Hepatocyte (in vitro differentiated cells): ENCODE measurements at regions not wholly inside any gene's neighbourhood (a gene's known extent, or its start where the extent isn't known, plus 50 kb on each side); places are given as distances from the start of the nearest gene placed in this dataset.

Source experiments
- DNase-seq: peaks from one replicate; pipeline ENCODE4 v3.0.0-alpha.2; 2016; ENCODE audit warnings: low spot score
- H2AFZ ChIP-seq: fragments of 200-600 bp; sonication (generic); 2 replicates; pipeline ENCODE4 v1.6.0; 2016; ENCODE audit warnings: antibody characterized with exemption, mild to moderate bottlenecking
- H3K27ac ChIP-seq: fragments of 200-600 bp; sonication (generic); 2 replicates; pipeline ENCODE4 v1.5.1; 2016; ENCODE audit warnings: mild to moderate bottlenecking
- H3K27me3 ChIP-seq: fragments of 200-600 bp; sonication (generic); 2 replicates; pipeline ENCODE4 v1.6.1; 2016
- H3K36me3 ChIP-seq: fragments of 200-600 bp; sonication (generic); replicated peaks from 2 replicates; pipeline ENCODE4 v1.5.1; 2016; ENCODE audit warnings: low read depth; ENCODE audit not compliant: insufficient read depth
- H3K4me1 ChIP-seq: fragments of 200-600 bp; sonication (generic); 2 replicates; pipeline ENCODE4 v1.5.1; 2016; ENCODE audit warnings: mild to moderate bottlenecking, moderate library complexity; ENCODE audit not compliant: insufficient read depth
- H3K4me2 ChIP-seq: fragments of 200-600 bp; sonication (generic); 2 replicates; pipeline ENCODE4 v1.6.0; 2016
- H3K4me3 ChIP-seq: fragments of 200-600 bp; sonication (generic); 2 replicates; pipeline ENCODE4 v1.5.1; 2016; ENCODE audit warnings: mild to moderate bottlenecking
- H3K79me2 ChIP-seq: fragments of 200-600 bp; sonication (generic); 2 replicates; pipeline ENCODE4 v1.6.0; 2017; ENCODE audit warnings: mild to moderate bottlenecking
- H3K9me2 ChIP-seq: fragments of 200-600 bp; sonication (generic); replicated peaks from 2 replicates; pipeline ENCODE4 v1.6.0; 2017; ENCODE audit warnings: mild to moderate bottlenecking; ENCODE audit not compliant: insufficient read depth
- H3K9me3 ChIP-seq: fragments of 200-600 bp; sonication (generic); 2 replicates; pipeline ENCODE4 v1.5.1; 2016; ENCODE audit warnings: low read depth, mild to moderate bottlenecking
- H4K20me1 ChIP-seq: fragments of 200-600 bp; sonication (generic); 2 replicates; pipeline ENCODE4 v1.6.0; 2016; ENCODE audit warnings: mild to moderate bottlenecking; ENCODE audit not compliant: insufficient read depth, poor library complexity, severe bottlenecking
- EZH2 ChIP-seq: fragments of 200-600 bp; sonication (generic); IDR thresholded peaks from 2 replicates; pipeline ENCODE4 v1.6.1; 2016; ENCODE audit warnings: antibody characterized with exemption, mild to moderate bottlenecking, borderline replicate concordance
- EZH2phosphoT487 ChIP-seq: fragments of 200-600 bp; sonication (generic); IDR thresholded peaks from one replicate; pipeline ENCODE4 v1.6.1; 2018; ENCODE audit warnings: antibody characterized with exemption, mild to moderate bottlenecking, low read depth, moderate library complexity; ENCODE audit not compliant: unreplicated experiment, severe bottlenecking
- WGBS: methylation state at CpG from one replicate; pipeline ENCODE4 v1.1.6; 2016; ENCODE audit warnings: low lambda C conversion rate; ENCODE audit errors: missing lambda C conversion rate; 5-methylcytosine and 5-hydroxymethylcytosine counted together
- TF ChIP-seq, protein P1 (sequence below): fragments of 200-600 bp; sonication (generic); IDR thresholded peaks from 2 replicates; pipeline ENCODE4 v1.5.1; 2016; ENCODE audit warnings: antibody characterized with exemption, mild to moderate bottlenecking; ENCODE audit not compliant: poor library complexity

DNA sequence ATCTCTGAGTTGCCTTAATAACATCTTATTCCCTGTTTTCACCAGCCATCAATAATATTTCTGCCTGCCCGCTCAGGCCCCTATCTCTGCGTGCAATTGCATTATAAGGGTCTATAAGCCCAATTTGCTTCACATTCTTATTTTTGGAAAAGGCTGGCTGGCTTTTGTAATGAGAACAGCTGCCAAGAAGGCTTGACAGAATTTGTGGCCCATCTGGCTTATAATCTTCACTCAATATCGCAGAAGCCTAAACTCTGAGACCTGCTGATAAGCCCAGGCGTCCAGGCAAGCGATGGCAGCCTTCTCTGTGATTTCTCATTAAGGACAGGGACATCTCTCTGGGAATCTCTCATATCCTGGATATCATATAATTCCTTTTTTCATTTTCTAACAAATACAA is 1618.6 kb upstream of the CELF4 start:
- H3K36me3 ChIP-seq, result no peaks in the 10 kb centered on the region
- H3K79me2 ChIP-seq, result no peaks in the 10 kb centered on the region
- H2AFZ ChIP-seq, result no peak overlapping the region
- H3K27ac ChIP-seq, result no peak overlapping the region
- no peak for DNase-seq
- 83% methylated on average over 5 of the region's 5 CpGs for WGBS
- H3K4me3 ChIP-seq, result no peak overlapping the region
- H3K27me3 ChIP-seq, result no peaks in the 10 kb centered on the region
- H3K9me2 ChIP-seq, result no peaks in the 10 kb centered on the region
- no peaks in the 10 kb centered on the region for H3K9me3 ChIP-seq
- no peaks in the 10 kb centered on the region for H3K4me1 ChIP-seq
- no peak overlapping the region for H3K4me2 ChIP-seq
- H4K20me1 ChIP-seq, result no peaks in the 10 kb centered on the region
- TF ChIP-seq, protein P1, sequence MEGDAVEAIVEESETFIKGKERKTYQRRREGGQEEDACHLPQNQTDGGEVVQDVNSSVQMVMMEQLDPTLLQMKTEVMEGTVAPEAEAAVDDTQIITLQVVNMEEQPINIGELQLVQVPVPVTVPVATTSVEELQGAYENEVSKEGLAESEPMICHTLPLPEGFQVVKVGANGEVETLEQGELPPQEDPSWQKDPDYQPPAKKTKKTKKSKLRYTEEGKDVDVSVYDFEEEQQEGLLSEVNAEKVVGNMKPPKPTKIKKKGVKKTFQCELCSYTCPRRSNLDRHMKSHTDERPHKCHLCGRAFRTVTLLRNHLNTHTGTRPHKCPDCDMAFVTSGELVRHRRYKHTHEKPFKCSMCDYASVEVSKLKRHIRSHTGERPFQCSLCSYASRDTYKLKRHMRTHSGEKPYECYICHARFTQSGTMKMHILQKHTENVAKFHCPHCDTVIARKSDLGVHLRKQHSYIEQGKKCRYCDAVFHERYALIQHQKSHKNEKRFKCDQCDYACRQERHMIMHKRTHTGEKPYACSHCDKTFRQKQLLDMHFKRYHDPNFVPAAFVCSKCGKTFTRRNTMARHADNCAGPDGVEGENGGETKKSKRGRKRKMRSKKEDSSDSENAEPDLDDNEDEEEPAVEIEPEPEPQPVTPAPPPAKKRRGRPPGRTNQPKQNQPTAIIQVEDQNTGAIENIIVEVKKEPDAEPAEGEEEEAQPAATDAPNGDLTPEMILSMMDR, result no peak
- TF ChIP-seq EZH2phosphoT487, result no peak

DNA sequence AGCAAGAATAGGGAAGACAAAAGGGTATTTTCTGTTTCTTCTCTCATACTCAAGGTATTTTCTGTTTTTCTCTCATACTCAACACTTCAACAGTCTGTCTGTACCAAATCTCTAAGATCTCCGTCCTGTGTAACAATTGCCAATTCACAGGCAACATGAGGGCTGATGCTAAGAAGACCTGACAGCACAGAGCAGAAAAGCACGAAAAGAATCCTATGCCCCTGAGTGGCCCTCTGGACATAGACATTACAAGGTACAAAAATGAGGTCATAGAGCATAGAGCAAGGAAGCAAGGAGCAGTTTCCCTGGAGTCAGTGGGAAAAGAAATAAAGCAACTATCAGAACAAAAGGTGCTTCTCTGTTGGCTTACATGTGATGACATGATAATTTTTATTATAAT is 1612.6 kb upstream of the CELF4 start:
- TF ChIP-seq EZH2 (no peak), EZH2phosphoT487 (no peak)
- TF ChIP-seq, protein P1, result no peak
- H3K79me2 ChIP-seq, result no peaks in the 10 kb centered on the region
- no peaks in the 10 kb centered on the region for H3K9me3 ChIP-seq
- H2AFZ ChIP-seq, result no peak overlapping the region
- H4K20me1 ChIP-seq, result no peaks in the 10 kb centered on the region
- no peaks in the 10 kb centered on the region for H3K27me3 ChIP-seq
- no peak overlapping the region for H3K4me3 ChIP-seq
- no peaks in the 10 kb centered on the region for H3K4me1 ChIP-seq
- no peak overlapping the region for H3K4me2 ChIP-seq
- no peaks in the 10 kb centered on the region for H3K36me3 ChIP-seq
- 73% methylated on average over 2 of the region's 2 CpGs for WGBS
- no peak overlapping the region for H3K27ac ChIP-seq
- no peak for DNase-seq
- H3K9me2 ChIP-seq, result no peaks in the 10 kb centered on the region

DNA sequence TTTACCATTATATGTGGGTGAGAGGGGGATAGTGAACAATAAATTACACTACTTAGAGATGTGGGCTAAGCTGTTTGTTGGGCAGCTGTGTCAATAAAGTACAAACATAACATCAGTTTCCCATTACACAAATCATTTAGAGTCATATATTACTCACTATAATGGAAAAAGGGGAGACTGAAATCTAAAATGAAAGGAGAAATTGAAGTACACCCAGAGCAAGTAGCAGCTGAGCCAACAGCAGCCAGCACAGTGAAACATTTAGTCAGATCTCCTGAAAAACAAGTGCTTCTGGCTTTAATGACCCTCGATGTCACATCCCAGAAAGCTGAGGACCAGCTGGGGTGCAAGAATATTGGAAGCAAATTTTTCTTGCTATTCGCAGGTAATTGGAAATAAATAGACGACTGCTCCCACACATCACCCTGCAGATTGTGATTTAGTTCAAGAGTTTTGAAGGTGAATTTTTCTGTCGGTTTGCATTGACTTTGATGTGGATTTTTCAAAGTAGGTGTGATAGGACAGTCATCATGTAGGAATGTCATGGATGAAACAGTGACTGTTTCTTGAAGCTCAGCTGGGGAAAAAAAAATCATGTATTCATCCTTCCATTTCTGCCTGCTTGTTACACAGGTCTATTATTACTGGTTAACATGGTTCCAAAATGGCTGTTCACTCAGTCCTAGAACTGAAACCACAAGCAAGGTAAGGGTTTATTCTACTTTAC is 1607.3 kb upstream of the CELF4 start:
- H3K4me2 ChIP-seq, result no peak overlapping the region
- no peak for TF ChIP-seq EZH2
- no peak for TF ChIP-seq EZH2phosphoT487
- TF ChIP-seq, protein P1, result no peak
- WGBS, result 78% methylated on average over 4 of the region's 4 CpGs

DNA sequence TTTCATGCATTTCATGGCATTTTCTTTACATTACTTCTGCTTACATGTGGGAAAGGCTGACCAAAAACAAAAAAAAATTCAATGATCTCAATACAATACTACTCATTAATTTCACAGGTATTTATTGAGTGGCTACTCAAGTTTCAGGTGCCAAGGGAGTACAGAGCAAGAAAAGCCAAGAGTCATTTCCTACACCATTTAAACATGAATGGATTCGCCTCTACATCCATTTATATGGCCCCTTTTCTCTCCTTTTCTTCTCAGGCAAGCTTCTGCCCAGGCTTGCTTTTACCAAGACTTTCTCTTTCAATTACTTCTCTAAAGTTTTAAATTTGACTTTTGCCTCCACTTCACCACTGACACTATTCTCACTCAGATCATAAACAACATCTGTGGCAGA is 1603.1 kb upstream of the CELF4 start:
- Histone ChIP-seq H3K27me3 (no peaks in the 10 kb centered on the region), H3K4me3 (no peak overlapping the region), H3K4me1 (no peaks in the 10 kb centered on the region), H3K4me2 (no peak overlapping the region), H3K9me3 (no peaks in the 10 kb centered on the region), H2AFZ (no peak overlapping the region), H3K36me3 (no peaks in the 10 kb centered on the region), H3K27ac (no peak overlapping the region), H3K79me2 (no peaks in the 10 kb centered on the region), H3K9me2 (no peaks in the 10 kb centered on the region), H4K20me1 (no peaks in the 10 kb centered on the region)
- WGBS, result 94% methylated on average over 1 of the region's 1 CpG
- no peak for DNase-seq
- no peak for TF ChIP-seq EZH2

More for the DNA sequence above, 1607.3 kb upstream of the CELF4 start:
- H3K4me1 ChIP-seq, result no peaks in the 10 kb centered on the region
- H3K36me3 ChIP-seq, result no peaks in the 10 kb centered on the region
- no peak overlapping the region for H2AFZ ChIP-seq
- H4K20me1 ChIP-seq, result no peaks in the 10 kb centered on the region
- H3K27ac ChIP-seq, result no peak overlapping the region
- DNase-seq, result no peak
- H3K9me2 ChIP-seq, result no peaks in the 10 kb centered on the region
- no peak overlapping the region for H3K4me3 ChIP-seq
- no peaks in the 10 kb centered on the region for H3K27me3 ChIP-seq
- H3K79me2 ChIP-seq, result no peaks in the 10 kb centered on the region
- H3K9me3 ChIP-seq, result no peaks in the 10 kb centered on the region
